SHP77 treated with DMSO at 0.1 percent for 48 hours (cell line): ENCODE measurements at regions not wholly inside any gene's neighbourhood (a gene's known extent, or its start where the extent isn't known, plus 50 kb on each side); places are given as distances from the start of the nearest gene placed in this dataset.

Source experiments
- DNase-seq: peaks from one replicate; lab custom pipeline; 2025; lab: John Stamatoyannopoulos, UW

DNA sequence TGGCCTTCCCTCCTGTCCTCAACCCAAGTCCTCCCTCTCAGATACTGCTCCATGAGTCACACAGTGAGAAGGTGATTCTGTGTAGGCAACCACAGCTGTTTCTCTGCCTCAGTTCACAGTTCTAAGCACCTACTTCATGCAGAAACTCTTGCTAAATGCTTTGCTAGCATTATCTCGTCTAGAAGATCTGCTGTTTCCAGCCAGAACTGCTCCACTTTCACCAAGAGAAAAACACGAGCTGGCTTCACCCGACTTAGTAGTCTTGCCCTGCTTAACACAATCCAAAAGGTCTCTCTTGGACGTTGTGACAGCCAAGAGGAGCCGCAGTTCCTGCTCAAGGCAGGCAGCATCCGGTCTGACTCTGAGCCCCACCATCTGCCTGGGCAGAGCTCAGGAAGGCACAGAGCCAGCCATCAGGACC, 272.1 kb downstream of the UACA start:
- no peak for DNase-seq

GRCh38 chr15:70490838-70491155, 272.6 kb downstream of the UACA start:
- DNase-seq = no peak

DNA sequence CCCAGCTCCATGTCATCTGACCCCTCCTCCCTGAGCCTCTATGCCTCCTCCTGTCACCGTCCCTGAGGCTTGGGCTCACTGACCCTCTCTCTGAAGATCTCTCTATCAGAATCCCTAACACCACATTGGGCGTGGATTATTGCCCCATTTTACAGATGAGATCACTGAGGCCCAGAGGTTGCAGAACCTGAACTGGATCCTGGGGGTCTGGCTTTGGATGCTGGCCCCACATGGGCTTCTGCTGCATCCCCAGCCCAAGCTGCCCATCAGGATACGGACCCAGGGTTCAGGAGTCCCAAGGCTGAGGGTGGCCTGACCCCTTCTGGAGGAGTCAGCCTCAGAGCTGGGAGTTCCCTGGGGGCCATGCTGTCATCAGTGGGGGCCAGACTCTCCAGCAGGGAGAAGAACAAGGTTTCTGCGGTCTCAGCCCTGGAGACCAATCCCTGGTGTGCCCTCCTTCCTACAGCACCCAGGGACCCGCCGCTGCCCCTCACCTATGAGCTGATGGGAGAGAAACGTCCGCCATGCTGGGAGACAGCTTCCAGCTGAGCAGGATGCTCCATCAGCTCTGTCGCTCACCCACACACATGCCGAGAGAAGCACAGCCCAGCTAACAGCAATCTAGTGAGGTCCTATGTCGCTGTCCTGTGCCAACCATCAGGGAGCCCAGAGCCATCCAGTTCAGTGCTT, 273.1 kb downstream of the UACA start:
- no peak for DNase-seq

DNA sequence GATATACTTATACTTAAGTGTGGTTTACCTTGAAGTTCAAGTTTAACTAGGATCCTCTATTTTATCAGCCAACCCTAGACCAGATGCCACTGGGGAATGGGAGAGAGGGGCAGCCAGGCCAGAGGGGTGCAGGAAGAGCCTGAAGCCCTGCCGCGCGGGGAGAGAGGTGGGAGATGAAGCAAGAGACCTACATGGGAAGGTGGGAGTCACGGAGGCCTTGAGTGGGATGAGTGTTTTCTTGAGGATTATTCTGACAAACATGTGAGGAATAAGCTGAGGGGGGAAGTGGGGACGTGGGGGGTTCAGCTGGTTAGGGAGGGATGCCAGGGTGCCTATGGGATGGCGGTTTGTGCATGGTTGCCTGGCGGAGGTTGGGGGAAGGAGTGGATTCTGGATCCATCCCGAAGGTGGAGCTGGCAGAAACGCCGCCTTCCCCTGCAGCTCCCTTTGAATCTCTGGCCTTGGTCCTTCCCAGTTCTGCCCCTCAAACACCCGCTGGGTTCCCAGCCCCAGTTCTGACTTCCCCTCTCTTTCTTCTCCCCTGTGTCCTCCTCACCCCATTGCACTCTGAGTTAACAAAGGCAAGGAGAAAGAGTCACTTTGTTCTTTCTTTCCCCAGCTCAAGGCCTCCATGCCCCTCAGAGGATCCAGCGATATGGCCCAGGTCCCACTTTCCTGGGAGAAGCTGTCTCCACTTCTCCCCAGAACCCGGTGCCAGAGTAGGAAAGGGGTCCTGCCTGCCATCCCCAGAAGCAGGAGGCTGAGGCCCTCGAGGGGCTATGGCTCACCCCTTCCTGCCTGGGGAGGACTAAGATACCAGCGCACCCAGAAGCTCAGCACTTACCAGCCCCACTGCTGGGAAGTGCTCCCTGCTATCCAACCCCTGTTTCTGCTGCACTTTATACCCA, 274.2 kb downstream of the UACA start:
- no peak for DNase-seq

DNA sequence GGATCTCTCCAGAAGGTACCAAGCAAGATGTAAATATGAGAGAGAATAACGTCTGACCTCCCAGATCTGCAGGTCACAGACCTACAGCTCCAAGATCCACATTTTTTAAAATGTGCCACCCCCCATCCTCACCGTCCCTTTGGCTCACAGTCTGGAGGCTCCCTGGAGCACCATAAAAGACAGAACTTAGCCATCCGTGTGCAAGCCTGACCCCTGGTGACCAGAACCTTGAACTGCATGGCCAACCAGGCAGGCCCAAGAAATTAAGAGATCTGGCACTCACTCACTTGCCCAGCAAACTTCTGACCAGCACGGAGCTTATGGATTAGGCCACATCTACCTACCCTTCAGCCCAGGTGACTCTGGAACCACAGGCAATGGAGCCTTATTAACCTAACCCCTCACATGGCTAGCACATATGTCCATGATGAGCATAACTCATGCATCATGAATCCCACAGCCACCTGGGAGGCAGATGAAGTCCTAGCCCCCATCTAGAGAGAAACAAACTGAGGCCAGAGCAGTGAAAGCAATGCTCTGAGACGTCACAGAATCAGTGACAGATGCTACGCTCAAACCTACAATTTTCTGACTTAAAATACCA, 275.3 kb downstream of the UACA start:
- DNase-seq = no peak

DNA sequence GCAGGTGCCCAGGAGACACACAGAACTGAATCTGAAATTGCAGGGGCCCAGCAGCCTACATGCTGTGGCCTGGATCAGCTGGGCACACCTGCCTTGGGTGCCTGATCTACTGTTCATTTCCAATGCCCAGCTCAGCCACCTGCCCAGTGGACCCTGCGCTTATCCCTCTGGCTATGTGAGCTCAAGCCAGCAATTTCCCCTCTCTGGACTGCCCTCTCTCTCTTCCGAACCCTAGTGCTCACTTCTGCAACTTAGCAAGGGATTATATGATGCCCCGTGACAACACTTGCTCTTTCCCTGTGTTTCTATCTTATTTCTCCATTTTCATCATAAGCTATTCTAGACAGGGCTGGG, 276.0 kb downstream of the UACA start:
- no peak for DNase-seq

DNA sequence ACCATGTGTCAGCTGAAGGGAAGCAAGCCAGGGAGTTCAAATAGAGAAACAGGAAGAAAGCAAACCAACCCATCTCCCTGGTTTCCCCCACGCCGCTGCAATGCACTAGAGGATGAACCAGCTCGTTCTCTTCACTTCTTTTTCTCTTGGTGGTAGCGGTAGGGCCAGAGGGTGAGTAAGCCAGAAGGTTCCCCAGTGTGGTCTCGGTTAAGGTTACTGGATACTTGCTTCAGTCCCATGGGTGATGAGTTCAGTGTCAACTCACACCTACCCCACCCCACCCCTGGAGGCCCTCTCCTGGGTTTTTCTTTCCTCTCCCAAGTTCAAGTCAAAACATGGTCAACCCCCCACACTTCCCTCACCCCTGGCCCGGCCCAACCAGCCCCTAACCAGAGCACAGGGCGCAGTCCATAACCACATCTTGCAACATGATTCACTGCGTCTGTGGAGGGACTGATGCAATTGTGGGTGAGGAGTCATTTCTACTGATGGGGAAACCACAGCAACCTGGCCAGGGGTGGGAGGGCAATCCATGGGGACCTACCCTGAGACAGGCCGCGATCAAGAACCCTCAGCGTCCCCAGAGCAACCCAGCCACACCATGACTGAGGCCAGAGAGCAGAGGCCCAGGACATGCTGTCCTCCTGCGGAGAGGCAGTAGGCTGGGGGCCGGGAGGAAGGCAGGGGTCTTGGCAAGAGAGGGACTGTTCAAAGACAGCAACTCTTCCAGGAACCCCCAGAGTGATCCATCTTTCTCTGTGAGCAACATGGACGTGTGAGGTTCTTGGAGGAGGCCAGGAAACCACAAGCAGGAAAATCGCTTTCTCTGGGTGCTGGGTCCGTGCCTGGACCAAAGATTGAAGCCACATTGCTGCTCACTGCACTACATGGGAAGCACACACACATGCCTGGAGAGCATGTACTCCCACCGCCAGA, 276.6 kb downstream of the UACA start:
- DNase-seq = no peak

GRCh38 chr15:70486012-70486411, 277.3 kb downstream of the UACA start:
- no peak for DNase-seq

GRCh38 chr15:70484993-70485392, 278.4 kb downstream of the UACA start:
- no peak for DNase-seq

- no peak for DNase-seq
Observed at GRCh38 chr15:70483513-70483912, 279.8 kb downstream of the UACA start.

DNA sequence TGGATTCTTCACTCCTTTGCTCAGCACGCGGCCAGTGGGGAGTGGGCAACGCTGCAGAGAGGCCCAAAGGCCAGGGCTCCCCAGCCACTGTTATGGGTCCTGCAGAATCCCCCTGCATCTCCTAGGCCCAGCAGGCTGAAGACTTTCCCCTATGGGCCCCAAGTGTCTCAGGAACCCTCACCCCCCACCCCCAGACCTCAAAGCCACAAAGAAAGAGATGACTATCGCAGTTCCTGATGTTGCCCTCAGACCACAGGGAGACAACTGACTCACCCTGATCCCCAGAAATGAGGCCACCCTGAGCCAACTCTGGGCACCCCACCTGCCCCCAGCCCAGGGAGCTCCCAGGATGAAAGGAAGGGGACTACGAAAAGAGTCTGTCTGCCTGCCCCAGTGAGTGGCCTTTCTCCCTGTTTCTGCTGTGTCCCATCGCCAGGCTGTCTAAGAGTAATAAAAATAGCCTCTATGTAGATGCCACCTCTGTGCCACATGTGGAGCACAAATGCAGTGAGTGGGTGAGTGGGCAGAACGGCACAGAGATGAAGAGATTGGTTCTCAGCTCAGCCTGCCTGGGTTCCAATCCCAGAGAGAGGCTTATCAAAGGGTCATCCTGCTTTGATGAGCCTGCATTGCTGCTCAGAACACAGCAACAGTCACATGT, 283.0 kb downstream of the UACA start:
- DNase-seq = no peak

- no peak for DNase-seq
Observed at GRCh38 chr15:70479785-70480184, 283.6 kb downstream of the UACA start.

DNA sequence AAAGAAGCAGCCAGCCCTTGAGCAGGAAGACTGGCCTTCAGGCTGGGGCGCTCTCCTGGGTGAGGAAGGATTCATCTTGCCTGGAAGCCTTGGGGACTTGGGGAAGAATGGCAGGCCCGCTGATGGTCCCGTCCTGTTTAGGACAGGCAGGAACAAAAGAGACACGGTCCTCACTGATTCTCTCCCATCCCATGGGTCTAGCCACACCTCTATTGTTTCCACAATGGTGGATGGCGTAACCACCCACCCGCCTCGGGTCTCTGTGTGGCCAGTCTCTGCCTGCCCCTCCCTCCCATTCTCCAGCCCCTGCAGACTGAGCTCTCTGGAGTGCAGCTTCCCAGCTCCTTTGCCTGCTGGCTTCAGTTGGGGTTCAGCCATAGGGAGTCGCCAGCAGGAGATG, 284.3 kb downstream of the UACA start:
- no peak for DNase-seq

DNA sequence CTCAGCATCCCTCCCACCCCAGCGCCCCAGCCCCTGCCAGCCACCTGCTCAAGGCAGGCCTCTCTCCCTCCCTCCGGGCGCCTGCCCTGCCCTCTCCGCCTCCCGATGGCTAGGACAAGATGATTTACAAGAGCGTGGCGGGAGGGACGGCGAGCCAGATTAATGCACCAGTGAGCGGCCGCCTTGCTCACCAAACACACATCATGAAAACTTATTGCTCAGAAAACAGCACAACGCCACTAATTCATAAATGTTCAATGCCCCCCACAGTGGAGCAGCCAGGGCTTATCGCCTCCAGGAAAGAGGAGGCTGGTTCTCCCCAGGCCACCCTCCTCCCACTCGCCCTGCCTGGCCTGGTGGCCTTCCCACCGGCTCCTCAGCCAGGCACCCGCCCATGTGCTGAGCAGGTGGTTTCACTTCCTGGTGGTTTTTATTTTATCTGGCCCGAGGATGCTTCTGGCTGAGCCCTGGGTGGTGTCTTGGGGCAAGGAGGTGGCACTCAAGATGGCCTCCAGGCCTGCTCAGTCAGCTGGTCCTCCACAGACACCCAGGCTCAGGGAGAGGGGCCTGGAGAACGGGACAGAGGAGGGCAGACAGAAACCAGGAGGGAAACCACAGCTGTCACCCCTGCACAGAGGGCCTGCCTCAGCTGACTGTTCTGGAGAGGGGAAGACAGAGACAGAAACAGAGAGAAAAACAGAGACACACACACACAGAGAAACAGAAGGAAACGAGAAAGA, 284.9 kb downstream of the UACA start:
- DNase-seq = no peak

GRCh38 chr15:70477750-70478250, 285.6 kb downstream of the UACA start:
- DNase-seq = no peak

DNA sequence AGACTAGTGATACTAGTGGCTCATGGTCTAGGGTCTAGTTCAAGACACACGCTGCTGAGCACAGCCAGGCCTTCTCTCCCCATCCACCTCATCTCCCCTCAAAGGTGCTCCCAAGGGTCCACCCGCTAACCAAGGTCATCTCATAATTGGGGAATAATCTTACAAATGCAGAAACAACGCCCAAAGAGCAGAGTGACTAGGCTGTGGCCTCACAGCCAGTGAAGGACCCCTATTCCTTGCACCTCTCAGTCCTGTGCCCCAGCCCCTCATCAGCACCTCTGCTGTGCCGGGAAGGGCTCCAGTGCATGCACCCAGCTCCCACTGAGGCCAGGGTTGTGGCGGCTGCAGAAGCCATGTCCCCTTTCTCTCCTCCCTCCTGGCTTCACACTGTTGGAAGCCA, 286.9 kb downstream of the UACA start:
- DNase-seq = no peak

GRCh38 chr15:70475921-70476320, 287.4 kb downstream of the UACA start:
- DNase-seq = no peak

DNA sequence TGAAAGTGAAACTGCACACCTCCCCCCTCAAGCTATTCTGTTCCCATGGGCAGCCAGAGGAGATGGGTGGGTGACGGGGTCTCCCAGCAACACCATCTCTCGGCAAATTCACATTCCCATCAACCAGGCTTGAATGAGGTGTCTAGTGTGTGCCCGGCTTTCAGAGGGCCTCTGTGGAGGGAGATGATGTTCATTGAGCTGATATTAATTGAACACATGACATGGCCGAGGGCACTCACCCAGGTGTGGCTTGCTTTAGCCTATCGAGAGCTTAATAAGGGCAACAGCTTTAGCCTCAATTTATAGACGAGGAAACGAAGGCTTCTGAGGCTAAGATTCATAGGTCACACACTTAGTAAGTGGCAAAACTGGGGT, 288.0 kb downstream of the UACA start:
- no peak for DNase-seq

- no peak for DNase-seq
Observed at GRCh38 chr15:70474471-70475406, 288.6 kb downstream of the UACA start.
